ENCODE measurements at regions not wholly inside any gene's neighbourhood (a gene's known extent, or its start where the extent isn't known, plus 50 kb on each side); places are given as distances from the start of the nearest gene placed in this dataset.
"Not testable (repeated sequence)": the region's sequence is repeated elsewhere in the genome, so short reads cannot be mapped to it uniquely, and the experiment has no call there.

GRCh38 chr10:64277536-64277935 is 756.3 kb downstream of the REEP3 start:
- in situ Hi-C loops (cut with MboI; ENCODE audit: low sequenced_read_pairs), result no loop called here

GRCh38 chr10:64283621-64284020 is 762.4 kb downstream of the REEP3 start:
- in situ Hi-C loops (cut with MboI; ENCODE audit: low sequenced_read_pairs), result no loop called here

- in situ Hi-C loops (cut with MboI; ENCODE audit: low sequenced_read_pairs), result no loop called here
Measured at GRCh38 chr10:64286533-64286932, 765.3 kb downstream of the REEP3 start.

GRCh38 chr10:64288404-64288803 is 767.2 kb downstream of the REEP3 start:
- in situ Hi-C loops (cut with MboI; ENCODE audit: low sequenced_read_pairs), result no loop called here

GRCh38 chr10:64303566-64303965 is 782.4 kb downstream of the REEP3 start:
- in situ Hi-C loops (cut with MboI; ENCODE audit: low sequenced_read_pairs), result no loop called here

GRCh38 chr10:64306729-64307327 is 785.6 kb downstream of the REEP3 start:
- in situ Hi-C loops (cut with MboI; ENCODE audit: low sequenced_read_pairs), result no loop called here

GRCh38 chr10:64312876-64313275 is 791.7 kb downstream of the REEP3 start:
- in situ Hi-C loops (cut with MboI; ENCODE audit: low sequenced_read_pairs), result no loop called here

- in situ Hi-C loops (cut with MboI; ENCODE audit: low sequenced_read_pairs), result no loop called here
Measured at GRCh38 chr10:64313967-64314366, 792.8 kb downstream of the REEP3 start.

- in situ Hi-C loops (cut with MboI; ENCODE audit: low sequenced_read_pairs), result no loop called here
Measured at GRCh38 chr10:64316416-64316815, 795.2 kb downstream of the REEP3 start.

GRCh38 chr10:64316833-64317232 is 795.6 kb downstream of the REEP3 start:
- in situ Hi-C loops (cut with MboI; ENCODE audit: low sequenced_read_pairs), result no loop called here

- in situ Hi-C loops (cut with MboI; ENCODE audit: low sequenced_read_pairs), result no loop called here
Measured at GRCh38 chr10:64320448-64320847, 799.2 kb downstream of the REEP3 start.

GRCh38 chr10:64329510-64329909 is 808.3 kb downstream of the REEP3 start:
- in situ Hi-C loops (cut with MboI; ENCODE audit: low sequenced_read_pairs), result no loop called here

GRCh38 chr10:64332551-64332950 is 811.4 kb downstream of the REEP3 start:
- in situ Hi-C loops (cut with MboI; ENCODE audit: low sequenced_read_pairs), result no loop called here

GRCh38 chr10:64334084-64334483 is 812.9 kb downstream of the REEP3 start:
- in situ Hi-C loops (cut with MboI; ENCODE audit: low sequenced_read_pairs), result no loop called here

GRCh38 chr10:64344211-64344610 is 823.0 kb downstream of the REEP3 start:
- in situ Hi-C loops (cut with MboI; ENCODE audit: low sequenced_read_pairs), result no loop called here

- in situ Hi-C loops (cut with MboI; ENCODE audit: low sequenced_read_pairs), result no loop called here
Measured at GRCh38 chr10:64345856-64346255, 824.7 kb downstream of the REEP3 start.

GRCh38 chr10:64346389-64346788 is 825.2 kb downstream of the REEP3 start:
- in situ Hi-C loops (cut with MboI; ENCODE audit: low sequenced_read_pairs), result no loop called here

GRCh38 chr10:64350665-64351064 is 829.5 kb downstream of the REEP3 start:
- in situ Hi-C loops (cut with MboI; ENCODE audit: low sequenced_read_pairs), result no loop called here

- in situ Hi-C loops (cut with MboI; ENCODE audit: low sequenced_read_pairs), result no loop called here
Measured at GRCh38 chr10:64358907-64359306, 837.7 kb downstream of the REEP3 start.

GRCh38 chr10:64360240-64360639 is 839.0 kb downstream of the REEP3 start:
- in situ Hi-C loops (cut with MboI; ENCODE audit: low sequenced_read_pairs), result not testable (repeated sequence)

- in situ Hi-C loops (cut with MboI; ENCODE audit: low sequenced_read_pairs), result no loop called here
Measured at GRCh38 chr10:64363687-64364086, 842.5 kb downstream of the REEP3 start.

GRCh38 chr10:64365663-64366062 is 844.5 kb downstream of the REEP3 start:
- in situ Hi-C loops (cut with MboI; ENCODE audit: low sequenced_read_pairs), result no loop called here

- in situ Hi-C loops (cut with MboI; ENCODE audit: low sequenced_read_pairs), result no loop called here
Measured at GRCh38 chr10:64368298-64368697, 847.1 kb downstream of the REEP3 start.

All from HL-60/S4 (cell line).